ENCODE measurements at regions not wholly inside any gene's neighbourhood (a gene's known extent, or its start where the extent isn't known, plus 50 kb on each side); places are given as distances from the start of the nearest gene placed in this dataset.

GRCh38 chr15:95556866-95557225 lies 773.7 kb upstream of the NR2F2 start:
- TF ChIP-seq GTF2F1 (IDR thresholded peaks at IDR 0.05; ENCODE audit: borderline replicate concordance, low read depth, low read length) = no peak
- no peak for TF ChIP-seq EP300 (IDR thresholded peaks at IDR 0.05; ENCODE audit: borderline replicate concordance in 1 of 2, low read depth in 2 of 2, low read length in 2 of 2)
- TF ChIP-seq JUN (IDR thresholded peaks at IDR 0.05; ENCODE audit: low read depth, low read length) = no peak
- TF ChIP-seq, protein P1, sequence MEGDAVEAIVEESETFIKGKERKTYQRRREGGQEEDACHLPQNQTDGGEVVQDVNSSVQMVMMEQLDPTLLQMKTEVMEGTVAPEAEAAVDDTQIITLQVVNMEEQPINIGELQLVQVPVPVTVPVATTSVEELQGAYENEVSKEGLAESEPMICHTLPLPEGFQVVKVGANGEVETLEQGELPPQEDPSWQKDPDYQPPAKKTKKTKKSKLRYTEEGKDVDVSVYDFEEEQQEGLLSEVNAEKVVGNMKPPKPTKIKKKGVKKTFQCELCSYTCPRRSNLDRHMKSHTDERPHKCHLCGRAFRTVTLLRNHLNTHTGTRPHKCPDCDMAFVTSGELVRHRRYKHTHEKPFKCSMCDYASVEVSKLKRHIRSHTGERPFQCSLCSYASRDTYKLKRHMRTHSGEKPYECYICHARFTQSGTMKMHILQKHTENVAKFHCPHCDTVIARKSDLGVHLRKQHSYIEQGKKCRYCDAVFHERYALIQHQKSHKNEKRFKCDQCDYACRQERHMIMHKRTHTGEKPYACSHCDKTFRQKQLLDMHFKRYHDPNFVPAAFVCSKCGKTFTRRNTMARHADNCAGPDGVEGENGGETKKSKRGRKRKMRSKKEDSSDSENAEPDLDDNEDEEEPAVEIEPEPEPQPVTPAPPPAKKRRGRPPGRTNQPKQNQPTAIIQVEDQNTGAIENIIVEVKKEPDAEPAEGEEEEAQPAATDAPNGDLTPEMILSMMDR (IDR thresholded peaks at IDR 0.05; ENCODE audit: control extremely low read depth in 1 of 3, insufficient read depth in 1 of 3, low read depth in 1 of 3, low read length in 3 of 3) = no peak

All from H1 (cell line).